CD4-positive, alpha-beta T cell (primary cell): ENCODE measurements at regions not wholly inside any gene's neighbourhood (a gene's known extent, or its start where the extent isn't known, plus 50 kb on each side); places are given as distances from the start of the nearest gene placed in this dataset.

Experiments used
- ATAC-seq: fragments of 200-7000 bp; cut with Tn5 transposase; one replicate; pipeline ENCODE4 v1.10.0; 2022; ENCODE audit warnings: mild to moderate bottlenecking; ENCODE audit not compliant: poor library complexity
- CTCF ChIA-PET: fragments of 350-600 bp; sonication (Branson Sonifier 250); formaldehyde crosslinking; loops from one replicate; lab custom pipeline; 2021; ENCODE audit warnings: antibody characterized with exemption, inconsistent platforms; lab: Charles Lee
- POLR2A ChIA-PET: fragments of 350-600 bp; sonication (Branson Sonifier 250); formaldehyde crosslinking; loops from one replicate; lab custom pipeline; 2021; ENCODE audit warnings: antibody characterized with exemption, inconsistent platforms; lab: Charles Lee
- DNase-seq, 14 experiments: peaks; one replicate each; pipeline ENCODE4 v3.0.0-alpha.2; 2013 to 2020; ENCODE audit warnings: mixed read lengths in 2 of 14
- H3K27ac ChIP-seq, 2 donors: one replicate each; pipeline versions ENCODE4 v1.5.1 to v1.7.0; 2013; ENCODE audit warnings: low read length in 2 of 2, low read depth in 1 of 2, mild to moderate bottlenecking in 1 of 2
- H3K27me3 ChIP-seq, 2 experiments: 1 replicate in 1 of 2; 2 replicates in 1 of 2; pipeline versions ENCODE4 v1.6.1 to v1.7.0; 2013; ENCODE audit warnings: low read length in 2 of 2, control low read depth in 1 of 2, mild to moderate bottlenecking in 1 of 2, moderate library complexity in 1 of 2; ENCODE audit not compliant: insufficient read depth in 2 of 2, control insufficient read depth in 1 of 2
- H3K36me3 ChIP-seq: one replicate; pipeline ENCODE4 v1.6.1; 2013; ENCODE audit warnings: low read length, control low read depth; ENCODE audit not compliant: insufficient read depth
- H3K4me1 ChIP-seq: one replicate; pipeline ENCODE4 v1.6.1; 2013; ENCODE audit warnings: low read length, control low read depth; ENCODE audit not compliant: insufficient read depth
- H3K4me3 ChIP-seq: one replicate; pipeline ENCODE4 v1.5.1; 2013; ENCODE audit warnings: mild to moderate bottlenecking, low read length, moderate library complexity
- H3K9me3 ChIP-seq, 2 experiments: 1 replicate in 1 of 2; 2 replicates in 1 of 2; pipeline versions ENCODE4 v1.6.1 to v1.7.0; 2013; ENCODE audit warnings: low read length in 2 of 2, mild to moderate bottlenecking in 2 of 2, control low read depth in 1 of 2, moderate library complexity in 1 of 2; ENCODE audit not compliant: control insufficient read depth in 1 of 2, insufficient read depth in 1 of 2
- H3K27ac Mint-ChIP-seq: one replicate; pipeline ENCODE4 v1.8.0; 2020; ENCODE audit warnings: mixed read lengths
- H3K27me3 Mint-ChIP-seq: one replicate; pipeline ENCODE4 v1.8.0; 2021; ENCODE audit warnings: mixed read lengths
- H3K36me3 Mint-ChIP-seq: one replicate; pipeline ENCODE4 v1.8.0; 2021; ENCODE audit warnings: low read depth, mixed read lengths
- H3K4me1 Mint-ChIP-seq: one replicate; pipeline ENCODE4 v1.8.0; 2021; ENCODE audit warnings: low read depth, mixed read lengths
- H3K4me3 Mint-ChIP-seq: one replicate; pipeline ENCODE4 v1.8.0; 2020; ENCODE audit warnings: mild to moderate bottlenecking, mixed read lengths
- H3K9me3 Mint-ChIP-seq: one replicate; pipeline ENCODE4 v1.8.0; 2020; ENCODE audit warnings: mixed read lengths
- CTCF ChIP-seq: fragments of 200-600 bp; IDR thresholded peaks from one replicate; pipeline ENCODE4 v1.8.0; 2022; ENCODE audit warnings: antibody characterized with exemption, mild to moderate bottlenecking
- intact Hi-C, 2 experiments: fragments of 100-400 bp; cut with DNase I in 1 of 2; cut with micrococcal nuclease in 1 of 2; formaldehyde crosslinking; loops; one replicate each; pipeline versions ENCODE4 v1.15.1 to v1.9.0; 2023 to 2025; cut with DNase I, micrococcal nuclease

- Mint-ChIP-seq H3K27ac (no peak overlapping the region), H3K27me3 (no peaks in the 10 kb centered on the region), H3K4me3 (no peak overlapping the region), H3K4me1 (no peaks in the 10 kb centered on the region), H3K9me3 (peaks cover 13% of the 10 kb centered on the region), H3K36me3 (no peaks in the 10 kb centered on the region)
- no peak overlapping the region for H3K27ac ChIP-seq
- TF ChIP-seq CTCF, result no peak
- DNase-seq (no peak), ATAC-seq (no peak)
- intact Hi-C loops, result no loop called here
- H3K27me3 ChIP-seq, result no peaks in the 10 kb centered on the region
- H3K9me3 ChIP-seq, result peaks cover 0 to 5% of the 10 kb centered on the region in 2 experiments
- ChIA-PET POLR2A (no interaction called here), CTCF (no interaction called here)
- no peaks in the 10 kb centered on the region for H3K4me1 ChIP-seq
- no peak overlapping the region for H3K4me3 ChIP-seq
- H3K36me3 ChIP-seq, result no peaks in the 10 kb centered on the region
Measured at GRCh38 chr4:134747108-134747805, 545.7 kb upstream of the PABPC4L start.

GRCh38 chr4:134740290-134740689, 538.7 kb upstream of the PABPC4L start:
- Mint-ChIP-seq H3K27ac (no peak overlapping the region), H3K4me3 (no peak overlapping the region), H3K27me3 (no peaks in the 10 kb centered on the region), H3K9me3 (peaks cover 16% of the 10 kb centered on the region), H3K4me1 (no peaks in the 10 kb centered on the region), H3K36me3 (no peaks in the 10 kb centered on the region)
- H3K4me1 ChIP-seq, result no peaks in the 10 kb centered on the region
- no peak for TF ChIP-seq CTCF
- no peak overlapping the region for H3K27ac ChIP-seq
- no peaks in the 10 kb centered on the region for H3K36me3 ChIP-seq
- POLR2A ChIA-PET, result no interaction called here
- no peak overlapping the region for H3K4me3 ChIP-seq
- no peak for ATAC-seq
- H3K27me3 ChIP-seq, result no peaks in the 10 kb centered on the region
- intact Hi-C loops, result no loop called here
- no peak for DNase-seq
- CTCF ChIA-PET, result no interaction called here
- H3K9me3 ChIP-seq, result no peaks in the 10 kb centered on the region

- H3K27ac ChIP-seq, result no peak overlapping the region
- no peaks in the 10 kb centered on the region for H3K4me1 Mint-ChIP-seq
- CTCF ChIA-PET, result no interaction called here
- no peak overlapping the region for H3K4me3 Mint-ChIP-seq
- POLR2A ChIA-PET, result no interaction called here
- DNase-seq, result no peak
- ATAC-seq, result no peak
- no peak overlapping the region for H3K4me3 ChIP-seq
- no peaks in the 10 kb centered on the region for H3K4me1 ChIP-seq
- no peaks in the 10 kb centered on the region for H3K27me3 Mint-ChIP-seq
- H3K9me3 Mint-ChIP-seq, result peaks cover 3% of the 10 kb centered on the region
- no peak overlapping the region for H3K27ac Mint-ChIP-seq
- no peaks in the 10 kb centered on the region for H3K36me3 ChIP-seq
- peaks cover 0 to 3% of the 10 kb centered on the region in 2 experiments for H3K9me3 ChIP-seq
- no peaks in the 10 kb centered on the region for H3K36me3 Mint-ChIP-seq
- no peaks in the 10 kb centered on the region for H3K27me3 ChIP-seq
- TF ChIP-seq CTCF, result no peak
- intact Hi-C loops, result no loop called here
Measured at GRCh38 chr4:134735901-134736300, 534.3 kb upstream of the PABPC4L start.
